Heart right ventricle (tissue), 16 donors: ENCODE measurements at regions not wholly inside any gene's neighbourhood (a gene's known extent, or its start where the extent isn't known, plus 50 kb on each side); places are given as distances from the start of the nearest gene placed in this dataset.

Source experiments
- ATAC-seq, 8 donors: fragments of 200-7000 bp; cut with Tn5 transposase; one replicate each; pipeline ENCODE4 v1.9.1; 2020; ENCODE audit warnings: mild to moderate bottlenecking in 8 of 8, moderate library complexity in 8 of 8, moderate number of reproducible peaks in 1 of 8
- DNase-seq, 2 donors: peaks; one replicate each; pipeline ENCODE4 v3.0.0-alpha.2; 2020
- H3K27ac ChIP-seq, 10 donors: fragments of 200-600 bp; sonication (generic) in 2 of 10; one replicate each; pipeline versions ENCODE4 v1.5.0 to v1.8.0; 2020 to 2022; ENCODE audit warnings: mild to moderate bottlenecking in 3 of 10
- H3K27me3 ChIP-seq, 7 donors: fragments of 200-600 bp; one replicate each; pipeline ENCODE4 v1.8.0; 2021 to 2022; ENCODE audit warnings: mild to moderate bottlenecking in 2 of 7
- H3K36me3 ChIP-seq, 9 donors: fragments of 200-600 bp; sonication (generic) in 1 of 9; one replicate each; pipeline versions ENCODE4 v1.5.0 to v1.8.0; 2020 to 2022; ENCODE audit warnings: mild to moderate bottlenecking in 2 of 9
- H3K4me1 ChIP-seq, 9 donors: fragments of 200-600 bp; sonication (generic) in 1 of 9; one replicate each; pipeline versions ENCODE4 v1.5.0 to v1.8.0; 2020 to 2022; ENCODE audit warnings: mild to moderate bottlenecking in 4 of 9
- H3K4me3 ChIP-seq, 10 donors: fragments of 200-600 bp; sonication (generic) in 2 of 10; one replicate each; pipeline versions ENCODE4 v1.5.0 to v1.8.0; 2020 to 2022; ENCODE audit warnings: mild to moderate bottlenecking in 7 of 10, moderate library complexity in 2 of 10
- H3K9me3 ChIP-seq, 11 donors: fragments of 200-600 bp in 10 of 11; sonication (generic) in 2 of 11; one replicate each; pipeline versions ENCODE4 v1.5.0 to v1.8.0; 2013 to 2022; ENCODE audit warnings: mild to moderate bottlenecking in 2 of 11, control low read depth in 1 of 11, moderate library complexity in 1 of 11
- CTCF ChIP-seq, 9 donors: fragments of 200-600 bp; sonication (generic) in 2 of 9; IDR thresholded peaks; one replicate each; pipeline versions ENCODE4 v1.5.0 to v1.8.0; 2021 to 2022; ENCODE audit warnings: antibody characterized with exemption in 9 of 9, mild to moderate bottlenecking in 5 of 9, moderate library complexity in 1 of 9
- WGBS, 2 donors: extraction: QIAGEN DNeasy Blood & Tissue Kit; methylation state at CpG; one replicate each; pipeline ENCODE4 v1.1.7; 2013; ENCODE audit warnings: inconsistent platforms in 1 of 2; 5-methylcytosine and 5-hydroxymethylcytosine counted together
- intact Hi-C, 10 donors: fragments of 100-400 bp; cut with DNase I; formaldehyde crosslinking; loops; one replicate each; pipeline versions ENCODE4 v1.11.1 to v1.14.2; 2022
- donor health status: Arrhythmogenic right ventricular cardiomyopathy.
- donor health status: ischemic (EF 13 %, LVEDD 7.1; RV severe dilation, severe dysfunction).
- donor health status: healthy with polysubstance abuse.
- donor health status: DM: no; HTN: yes; CAD: no.
- donor health status: DM: no; HTN: no; CAD: no.
- donor health status: ischemic (EF 25% LVEDD 6.9; RV normal size, moderate dysfunction).
- donor health status: ischemic (EF 25% LVEDD 5.7; RV mildly dilated, moderate dysfunction).
- donor health status: healthy.
- donor health status: DM: yes; HTN: yes; CAD: no.
- donor health status: Ischemic cardiomyopathy.
- donor health status: ischemic (EF 35%, LVEDD 5.7; RV mildly dilated, moderate dysfunction).
- donor health status: nonischemic (EF 11% LVEDD 7.7; RV severe dilation, severe dysfunction).
- donor health status: DM: yes; HTN: yes; CAD: no.
- donor health status: PGD.
- donor health status: ischemic (EF 29% LVEDD 5.4; RV normal size, mild dysfunction).
- donor health status: nonischemic (EF 23%, LVEDD 6.1; RV moderate dilation, normal function).

- Histone ChIP-seq H3K4me1 (no peaks in the 10 kb centered on the region), H3K9me3 (no peaks in the 10 kb centered on the region), H3K36me3 (no peaks in the 10 kb centered on the region), H3K4me3 (no peak overlapping the region), H3K27me3 (no peaks in the 10 kb centered on the region), H3K27ac (no peak overlapping the region)
- intact Hi-C loops: no loop called here
- DNase-seq (no peak), ATAC-seq (no peak)
- TF ChIP-seq CTCF (IDR thresholded peaks at IDR 0.05): no peak
- 43 to 68% methylated on average over 2 of the region's 2 CpGs for WGBS, 2 donors
Measured at GRCh38 chr1:192108161-192108560, 50.1 kb upstream of the RGS18 start.
